Lung (tissue), 11 donors: ENCODE measurements at regions not wholly inside any gene's neighbourhood (a gene's known extent, or its start where the extent isn't known, plus 50 kb on each side); places are given as distances from the start of the nearest gene placed in this dataset.
A peak's percentile ranks its signal among the peaks of the same experiment; 100 is the strongest.

Experiments
- ATAC-seq: fragments of 200-7000 bp; cut with Tn5 transposase; one replicate; pipeline ENCODE4 v1.9.1; 2020; ENCODE audit warnings: moderate number of reproducible peaks; ENCODE audit not compliant: insufficient read depth, low FRiP score
- DNase-seq, 3 donors: peaks; one replicate each; pipeline ENCODE4 v3.0.0-alpha.2; 2013 to 2017
- H3K27ac ChIP-seq, 2 donors: one replicate each; pipeline ENCODE4 v1.5.1; 2013; ENCODE audit warnings: mild to moderate bottlenecking in 2 of 2, moderate library complexity in 2 of 2, control low read depth in 1 of 2, inconsistent platforms in 1 of 2, low read depth in 1 of 2, low read length in 1 of 2
- H3K27me3 ChIP-seq, 3 donors: one replicate each; pipeline ENCODE4 v1.5.1; 2013; ENCODE audit warnings: low read length in 2 of 3; ENCODE audit not compliant: control insufficient read depth in 3 of 3, insufficient read depth in 3 of 3
- H3K36me3 ChIP-seq, 4 donors: one replicate each; pipeline ENCODE4 v1.5.1; 2013; ENCODE audit warnings: low read length in 4 of 4, mild to moderate bottlenecking in 1 of 4, moderate library complexity in 1 of 4; ENCODE audit not compliant: control insufficient read depth in 4 of 4, insufficient read depth in 4 of 4
- H3K4me1 ChIP-seq, 5 donors: one replicate each; pipeline ENCODE4 v1.5.1; 2013; ENCODE audit warnings: low read length in 5 of 5, mild to moderate bottlenecking in 2 of 5, moderate library complexity in 1 of 5; ENCODE audit not compliant: control insufficient read depth in 5 of 5, insufficient read depth in 5 of 5
- H3K4me3 ChIP-seq: one replicate; pipeline ENCODE4 v1.5.1; 2013; ENCODE audit warnings: mild to moderate bottlenecking, control low read depth, moderate library complexity
- H3K9ac ChIP-seq, 2 donors: one replicate each; pipeline ENCODE4 v1.5.1; 2013; ENCODE audit warnings: low read length in 2 of 2, control low read depth in 1 of 2; ENCODE audit not compliant: insufficient read depth in 1 of 2
- H3K9me3 ChIP-seq, 4 donors: one replicate each; pipeline ENCODE4 v1.5.1; 2013; ENCODE audit warnings: low read length in 3 of 4, mild to moderate bottlenecking in 1 of 4, moderate library complexity in 1 of 4; ENCODE audit not compliant: control insufficient read depth in 4 of 4, insufficient read depth in 3 of 4
- CTCF ChIP-seq: IDR thresholded peaks from 2 replicates; pipeline ENCODE4 v1.5.1; 2012; ENCODE audit warnings: mild to moderate bottlenecking; ENCODE audit errors: control extremely low read depth, extremely low read depth
- WGBS, 2 donors: extraction: QIAGEN DNeasy Blood & Tissue Kit; methylation state at CpG; one replicate each; pipeline ENCODE4 v1.1.7; 2013; 5-methylcytosine and 5-hydroxymethylcytosine counted together
- donor health status: control.
- donor health status: control.
- donor health status: Bipolar disorder and iron deficiency.
- donor health status: healthy.
- donor health status: DM: yes; HTN: yes; CAD: no.

- peak in 1 of 3 donors; percentile 39 for DNase-seq
- Histone ChIP-seq H3K36me3 (no peaks in the 10 kb centered on the region), H3K27me3 (no peaks in the 10 kb centered on the region), H3K9ac (no peak overlapping the region), H3K4me3 (no peak overlapping the region), H3K27ac (peak overlapping the region in 1 of 2 donors; percentile 98), H3K4me1 (peaks cover 0 to 19% (median 7%) of the 10 kb centered on the region in 5 donors), H3K9me3 (no peaks in the 10 kb centered on the region)
- TF ChIP-seq CTCF, result no peak
- 53 to 68% methylated on average over 1 of the region's 1 CpG for WGBS, 2 donors
- ATAC-seq, result no peak
Measured at GRCh38 chr15:62895905-62896316, 146.6 kb upstream of the TPM1 start.

- WGBS, 2 donors, result 90 to 91% methylated on average over 3 of the region's 3 CpGs
- DNase-seq (peak in 1 of 3 donors; percentile 40), ATAC-seq (no peak)
- Histone ChIP-seq H3K9ac (no peak overlapping the region), H3K4me3 (no peak overlapping the region), H3K9me3 (no peaks in the 10 kb centered on the region), H3K36me3 (no peaks in the 10 kb centered on the region), H3K4me1 (peaks cover 0 to 19% (median 7%) of the 10 kb centered on the region in 5 donors), H3K27ac (peak overlapping the region in 1 of 2 donors; percentile 98), H3K27me3 (no peaks in the 10 kb centered on the region)
- no peak for TF ChIP-seq CTCF
Measured at GRCh38 chr15:62896380-62896866, 146.1 kb upstream of the TPM1 start.

GRCh38 chr15:62896969-62897486, 145.5 kb upstream of the TPM1 start:
- Histone ChIP-seq H3K36me3 (no peaks in the 10 kb centered on the region), H3K4me3 (no peak overlapping the region), H3K4me1 (peaks cover 0 to 19% (median 7%) of the 10 kb centered on the region in 5 donors), H3K27me3 (no peaks in the 10 kb centered on the region), H3K27ac (peak overlapping the region in 1 of 2 donors; percentile 98), H3K9me3 (no peaks in the 10 kb centered on the region), H3K9ac (peak overlapping the region in 1 of 2 donors; percentile 23)
- 41 to 67% methylated on average over 19 of the region's 19 CpGs for WGBS, 2 donors
- no peak for TF ChIP-seq CTCF
- DNase-seq (peak; percentile 90 to 93 (median 91)), ATAC-seq (peak; percentile 89)

GRCh38 chr15:62897634-62898033, 144.9 kb upstream of the TPM1 start:
- TF ChIP-seq CTCF, result no peak
- peaks cover 0 to 19% (median 7%) of the 10 kb centered on the region in 5 donors for H3K4me1 ChIP-seq
- no peaks in the 10 kb centered on the region for H3K27me3 ChIP-seq
- H3K9me3 ChIP-seq, result no peaks in the 10 kb centered on the region
- no peaks in the 10 kb centered on the region for H3K36me3 ChIP-seq
- 84 to 87% methylated on average over 8 of the region's 8 CpGs for WGBS, 2 donors
- H3K4me3 ChIP-seq, result no peak overlapping the region
- DNase-seq, result no peak
- H3K27ac ChIP-seq, result peak overlapping the region in 1 of 2 donors; percentile 91
- no peak overlapping the region for H3K9ac ChIP-seq
- no peak for ATAC-seq
